ENCODE measurements at regions not wholly inside any gene's neighbourhood (a gene's known extent, or its start where the extent isn't known, plus 50 kb on each side); places are given as distances from the start of the nearest gene placed in this dataset.
"Not testable (repeated sequence)": the region's sequence is repeated elsewhere in the genome, so short reads cannot be mapped to it uniquely, and the experiment has no call there.

DNA sequence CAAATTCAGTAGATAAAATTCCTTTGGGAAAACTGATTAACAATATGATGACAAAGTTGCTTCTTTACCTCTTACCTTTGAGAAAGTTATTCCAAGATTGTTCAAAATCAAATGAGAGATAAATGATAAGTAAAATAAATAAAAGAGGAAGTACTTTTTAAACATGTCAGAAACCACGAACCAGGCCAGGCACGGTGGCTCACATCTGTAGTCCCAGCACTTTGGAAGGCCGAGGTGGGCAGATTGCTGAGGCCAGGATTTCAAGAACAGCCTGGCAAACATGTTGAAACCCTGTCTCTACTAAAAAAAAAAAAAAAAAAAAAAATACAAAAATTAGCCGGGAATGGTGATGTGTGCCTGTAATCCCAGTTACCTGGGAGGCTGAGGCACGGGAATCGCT is 296.6 kb downstream of the HGF start:
- no peak for DNase-seq

DNA sequence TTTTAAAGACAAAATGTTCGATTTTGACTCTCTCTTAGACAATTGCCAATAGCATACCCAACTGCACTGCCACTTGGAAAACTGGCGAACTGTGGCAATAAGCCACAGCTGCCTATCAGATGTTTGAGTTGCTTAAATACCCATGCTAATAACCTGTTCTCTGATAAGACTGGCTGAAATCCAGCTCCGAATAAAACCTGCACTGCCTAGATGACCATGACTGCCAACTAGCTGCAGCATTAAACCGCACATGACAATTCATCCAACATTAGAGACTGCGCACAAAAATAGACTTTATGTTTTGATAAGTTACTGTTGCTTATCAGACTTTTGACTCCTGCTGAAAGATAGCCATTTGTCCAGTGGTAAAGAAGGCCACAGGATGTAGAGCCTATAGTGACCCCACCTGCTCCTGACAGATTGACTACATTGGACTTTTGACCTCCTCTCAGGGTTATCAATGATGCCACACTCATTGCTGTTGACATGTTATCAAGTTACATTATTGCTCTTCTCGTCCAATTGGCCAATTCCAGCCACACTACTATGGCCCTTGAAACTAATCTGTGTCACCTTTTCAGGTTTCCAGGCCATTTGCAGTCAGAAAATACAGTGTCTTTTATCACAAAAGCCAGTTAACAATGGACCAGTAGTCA is 299.0 kb downstream of the HGF start:
- DNase-seq = no peak

DNA sequence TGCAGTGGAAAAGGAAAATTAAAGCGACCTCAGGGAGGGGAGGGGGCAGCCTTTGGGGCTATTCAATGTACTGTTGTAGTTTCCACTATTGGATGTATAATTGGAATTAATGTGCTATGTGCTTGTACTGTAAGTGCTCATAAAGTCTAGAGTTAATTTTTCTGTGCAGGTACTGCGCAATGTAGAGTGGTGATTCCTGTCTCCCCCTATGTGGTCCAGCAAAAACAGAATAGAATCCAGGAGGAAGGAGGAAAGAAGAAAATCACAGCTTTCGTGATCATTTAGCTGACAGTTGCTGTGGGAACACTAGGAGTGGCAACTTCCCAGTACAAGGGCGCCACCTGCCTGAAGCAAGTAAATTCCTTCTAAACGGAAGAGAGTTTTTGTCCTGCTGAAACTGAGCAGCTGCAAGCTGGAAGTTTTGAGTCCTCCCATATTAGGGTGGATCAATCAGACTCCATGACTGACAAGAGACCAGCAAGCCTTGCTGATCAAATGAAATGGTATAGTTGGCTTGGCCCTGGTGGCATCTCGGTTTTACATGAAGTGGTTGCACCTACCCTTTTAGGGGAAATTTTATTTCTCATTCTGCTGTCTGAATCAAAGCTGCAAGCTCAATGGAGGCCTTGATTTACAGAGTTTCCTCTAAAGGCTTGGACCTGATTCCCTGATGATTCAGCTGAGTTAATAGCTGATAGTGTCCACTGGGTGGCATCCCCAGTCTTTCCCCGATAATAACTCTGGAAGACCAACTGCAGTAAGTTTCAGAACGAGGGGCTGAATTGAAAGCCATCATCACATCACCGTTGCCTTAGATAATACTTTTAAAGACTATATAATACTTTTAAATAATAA is 299.8 kb downstream of the HGF start:
- no peak for DNase-seq

DNA sequence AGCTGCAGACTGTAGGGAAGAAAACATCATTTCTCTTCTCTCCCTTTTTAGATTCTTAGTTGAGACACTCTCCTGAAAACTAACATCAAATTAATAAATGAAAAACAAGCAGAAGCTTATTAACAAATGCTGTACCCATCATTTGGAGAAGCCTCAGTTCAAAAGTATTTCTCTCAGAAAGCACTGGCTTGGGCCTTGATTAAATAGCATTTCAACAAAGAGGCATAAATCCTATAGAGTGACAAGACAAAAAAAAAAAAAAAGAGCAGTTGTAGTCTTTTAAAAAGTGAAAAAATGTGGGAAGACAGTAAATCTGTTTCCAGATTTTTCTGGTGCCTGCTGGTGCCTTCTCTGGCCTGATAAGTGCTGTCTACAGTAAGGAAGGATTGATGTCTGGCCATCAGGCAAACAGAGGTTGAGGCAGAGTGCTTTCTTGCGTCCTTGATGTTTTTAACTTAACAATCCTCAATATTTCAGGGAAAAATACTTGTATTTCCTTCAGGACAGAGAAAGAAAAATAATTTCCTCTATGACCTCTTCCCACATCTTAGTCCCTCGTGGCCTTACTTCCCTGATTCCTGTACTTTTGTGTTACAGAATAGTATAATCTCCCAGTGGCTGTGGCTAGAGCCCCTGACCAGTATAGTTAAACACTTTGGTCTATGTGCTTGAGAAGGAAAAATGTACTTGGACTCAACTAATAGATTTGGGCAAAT is 300.5 kb downstream of the HGF start:
- no peak for DNase-seq

DNA sequence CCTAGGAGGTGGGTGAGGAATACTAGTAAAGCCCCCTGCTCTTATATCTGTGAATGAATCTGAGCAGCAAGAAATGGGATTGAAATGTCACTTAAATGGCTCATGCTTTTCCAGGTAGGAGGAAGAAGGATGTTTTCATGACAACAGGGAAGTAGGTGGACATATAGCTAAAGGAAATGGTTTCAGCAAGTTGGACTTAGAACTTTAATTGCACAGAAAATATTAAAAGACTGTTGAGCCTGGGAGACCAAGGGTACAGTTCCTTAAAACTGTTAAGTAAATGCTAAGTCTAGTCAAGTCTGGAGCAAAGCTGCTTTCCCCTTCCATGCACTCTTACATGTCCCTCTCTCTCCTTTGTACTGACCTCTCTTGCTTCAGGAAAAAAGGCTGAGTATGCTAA is 301.3 kb downstream of the HGF start:
- DNase-seq = no peak

DNA sequence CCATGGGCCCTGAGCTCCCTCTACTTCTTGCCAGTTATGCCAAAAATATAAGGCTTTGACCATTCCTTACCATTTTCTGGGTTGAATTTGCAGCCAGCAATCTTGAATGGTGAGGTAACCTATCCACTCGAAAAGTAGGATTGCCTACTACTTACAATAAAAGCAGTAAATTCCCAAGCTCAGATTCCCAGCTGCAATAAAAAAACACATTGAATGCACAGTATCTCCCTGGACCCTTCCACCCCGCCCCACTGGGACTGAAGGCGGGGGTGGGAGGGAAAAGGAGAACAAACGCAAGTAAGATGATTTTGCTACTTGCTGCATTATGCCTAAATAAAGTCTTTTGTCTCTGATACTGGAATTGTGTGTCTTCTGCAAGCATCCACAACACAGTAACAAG is 301.9 kb downstream of the HGF start:
- no peak for DNase-seq

DNA sequence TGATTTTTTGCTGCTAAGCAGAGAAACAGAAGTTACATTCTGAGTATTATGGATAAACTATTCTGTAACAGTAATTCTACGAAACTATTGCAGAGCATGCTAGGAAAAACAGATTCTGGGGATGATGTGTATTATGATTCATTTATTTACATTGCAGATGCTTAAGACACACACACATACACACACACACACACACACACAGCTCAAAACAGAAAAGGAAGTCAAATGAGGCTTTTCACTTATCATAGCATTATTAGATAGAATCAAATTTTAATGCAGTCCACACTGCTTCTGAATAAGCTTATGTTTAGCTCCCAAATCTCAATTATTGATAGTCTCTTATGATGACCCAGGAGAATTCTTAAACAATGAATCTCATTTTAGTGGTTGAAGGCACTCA is 307.2 kb downstream of the HGF start:
- no peak for DNase-seq

DNA sequence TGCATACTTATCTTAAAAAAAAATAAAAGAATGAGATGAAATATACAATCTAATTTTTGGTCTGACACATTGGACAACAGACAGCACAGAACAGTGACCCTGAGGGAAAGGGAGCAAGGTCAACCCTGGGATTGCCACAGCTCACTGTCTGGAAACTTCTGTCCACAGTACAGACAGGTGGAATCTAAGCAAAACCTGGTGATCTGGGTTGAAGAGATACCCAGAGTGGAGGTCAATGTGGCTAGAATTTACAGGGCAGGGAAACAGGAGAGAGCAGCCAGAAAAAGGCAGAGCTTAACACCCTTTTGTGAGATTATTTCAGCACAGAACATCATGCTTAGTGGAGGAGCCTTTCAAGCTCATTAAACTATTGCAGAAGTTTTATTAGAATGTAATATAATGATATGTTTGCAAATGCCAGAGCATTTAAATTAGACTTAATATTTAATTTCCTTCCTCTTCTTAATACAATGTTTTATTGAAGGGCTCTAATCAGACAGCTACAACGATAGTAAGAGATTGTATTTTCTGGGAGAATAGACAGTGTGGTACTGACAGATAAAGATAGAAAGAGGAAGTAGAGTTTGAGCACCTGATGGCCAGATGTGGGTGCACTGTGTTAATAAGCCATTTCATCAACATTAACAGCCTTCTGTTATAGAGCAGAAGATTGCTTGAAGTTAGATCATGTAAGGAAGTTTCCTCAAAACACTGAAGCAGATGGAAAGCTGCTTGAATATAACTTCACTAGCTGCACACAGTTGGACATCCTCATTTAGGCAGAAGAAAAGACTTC is 309.4 kb downstream of the HGF start:
- DNase-seq = no peak

DNA sequence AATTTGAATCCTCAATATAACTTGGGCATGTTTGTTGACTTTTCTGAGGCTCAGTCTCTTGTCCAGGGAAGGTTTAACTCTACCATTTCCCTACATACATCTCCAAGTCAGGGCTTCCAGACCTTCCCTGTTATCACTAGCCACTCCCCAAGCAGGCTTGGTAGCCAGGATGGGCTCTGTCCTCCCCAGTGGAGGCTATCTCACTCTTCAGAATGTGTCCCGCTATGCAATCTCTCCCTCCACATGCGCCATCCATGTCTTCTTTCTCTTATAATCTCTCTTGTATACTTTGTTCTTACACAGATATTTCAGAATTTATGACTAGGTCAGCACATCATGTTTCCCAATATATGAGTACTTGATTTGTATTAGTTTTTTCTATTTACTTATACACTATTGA is 310.4 kb downstream of the HGF start:
- no peak for DNase-seq

DNA sequence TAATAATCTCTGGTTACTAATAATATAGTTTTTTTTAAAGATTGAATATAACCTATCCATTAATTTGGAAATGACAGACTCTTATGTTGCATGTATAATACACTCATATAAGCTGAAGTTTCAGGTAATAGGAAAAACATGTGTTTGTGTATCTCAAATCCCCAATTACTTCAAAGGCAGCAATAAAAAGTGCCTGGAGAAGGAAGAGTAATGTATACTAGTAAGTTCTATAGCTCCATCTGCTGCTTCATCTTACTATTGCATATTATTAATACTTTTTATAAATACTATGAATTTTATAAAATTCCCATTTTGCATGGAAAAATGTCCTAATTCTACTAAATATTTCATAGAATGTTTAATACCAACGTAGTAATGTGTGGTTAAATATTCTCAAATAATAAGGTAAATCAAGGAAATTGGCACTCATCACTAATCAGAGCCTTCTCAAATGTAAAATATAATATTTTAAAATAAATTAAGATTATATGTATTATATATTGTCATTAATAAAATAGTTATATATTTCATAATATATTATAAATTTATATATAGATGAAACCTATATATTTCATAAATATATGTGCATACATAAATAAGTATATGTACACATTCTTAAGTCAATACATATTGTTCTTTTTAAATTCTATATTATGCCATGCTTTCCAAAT is 311.9 kb downstream of the HGF start:
- no peak for DNase-seq

DNA sequence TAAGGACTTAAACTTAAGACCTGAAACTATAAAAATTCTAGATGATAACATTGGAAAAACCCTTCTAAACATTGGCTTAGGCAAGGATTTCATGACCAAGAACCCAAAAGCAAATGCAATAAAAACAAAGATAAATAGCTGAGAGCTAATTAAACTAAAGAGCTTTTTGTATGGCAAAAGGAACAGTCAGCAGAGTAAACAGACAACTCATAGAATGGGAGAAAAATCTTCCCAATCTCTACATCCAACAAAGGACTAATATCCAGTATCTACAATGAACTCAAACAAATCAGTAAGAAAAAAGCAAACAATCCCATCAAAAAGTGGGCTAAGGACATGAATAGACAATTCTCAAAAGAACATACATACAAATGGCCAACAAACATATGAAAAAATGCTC is 316.1 kb downstream of the HGF start:
- not testable (repeated sequence) for DNase-seq

DNA sequence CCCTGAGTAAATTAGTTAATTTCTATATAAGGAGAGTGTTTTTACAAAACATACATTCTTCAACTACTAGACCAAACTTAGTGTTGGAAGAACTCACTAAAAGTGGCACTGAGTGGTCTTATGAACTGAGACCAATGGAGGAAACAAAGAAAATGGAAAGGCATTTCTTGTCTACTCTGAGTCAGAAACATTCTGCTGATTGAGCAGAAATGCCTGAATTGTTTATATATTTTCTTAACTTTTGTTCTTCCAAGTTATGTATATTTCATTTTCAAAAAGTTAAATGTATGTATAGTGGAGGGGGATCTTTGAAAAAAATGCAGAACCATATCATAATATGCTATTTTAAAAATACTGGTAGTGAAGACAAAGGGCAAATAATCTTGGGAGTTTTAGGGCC is 320.7 kb downstream of the HGF start:
- DNase-seq = no peak

DNA sequence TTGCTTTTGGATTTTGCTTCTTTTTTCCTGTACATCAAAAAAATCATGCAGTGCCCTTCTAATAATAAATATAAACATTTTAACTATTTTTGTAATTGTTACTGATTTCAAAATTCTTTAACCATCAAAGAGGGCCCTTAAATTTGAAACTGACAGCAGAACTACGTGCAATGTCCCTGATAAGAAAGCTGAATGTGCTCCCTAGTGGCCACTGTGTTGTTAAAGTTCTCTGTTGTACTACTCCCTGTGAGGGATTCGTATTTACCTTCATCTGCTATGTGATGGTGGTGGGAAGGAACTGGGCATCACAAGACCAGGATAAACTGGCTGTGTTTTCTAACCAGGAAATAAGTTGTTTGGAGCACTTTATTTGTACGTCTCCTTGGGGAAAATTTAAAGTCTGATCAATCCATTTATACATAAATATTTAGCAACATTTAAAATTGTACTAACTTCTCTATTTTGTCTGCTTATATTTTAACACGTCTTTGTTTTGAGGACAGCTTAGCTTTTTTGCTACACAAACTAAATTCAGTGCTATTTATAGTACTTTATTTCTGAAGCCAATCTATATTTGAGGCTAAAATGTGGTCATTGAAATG is 322.4 kb downstream of the HGF start:
- no peak for DNase-seq

DNA sequence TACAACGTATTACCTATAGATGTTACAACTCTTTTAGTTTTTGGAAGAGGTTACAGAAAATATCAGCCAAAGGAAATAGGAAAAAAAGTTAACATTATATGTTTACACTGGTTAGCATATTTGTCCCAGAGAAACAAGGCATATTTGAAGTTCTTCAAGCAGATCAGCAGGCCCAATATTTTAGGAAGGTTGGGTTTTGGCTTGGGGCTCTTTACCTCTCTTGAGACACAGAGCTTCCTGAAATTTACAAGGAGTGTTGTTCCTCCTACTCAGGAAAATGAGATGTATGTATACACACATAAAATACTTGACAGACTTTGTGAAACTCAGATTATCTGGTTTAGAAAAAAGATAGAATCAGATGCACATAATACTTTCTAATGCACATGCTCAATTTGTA is 323.6 kb downstream of the HGF start:
- DNase-seq = no peak

DNA sequence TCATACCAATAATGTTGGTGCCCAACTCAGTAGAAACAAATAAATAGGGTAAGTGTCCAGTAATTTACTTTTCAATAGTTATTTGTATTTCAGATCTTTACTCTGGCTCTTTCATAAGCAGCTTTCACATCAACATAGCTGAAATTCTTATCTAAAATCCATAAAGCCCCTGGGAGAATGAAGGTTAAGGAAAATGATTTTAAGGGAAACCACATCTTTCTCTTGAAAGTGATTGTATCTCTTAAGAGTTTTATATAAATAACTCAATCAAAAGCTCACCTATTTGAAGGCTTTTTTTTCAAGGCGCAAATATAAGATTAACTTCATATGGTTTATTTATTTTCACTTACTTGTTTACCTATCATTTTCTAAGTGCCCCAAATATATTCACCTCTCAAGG is 324.4 kb downstream of the HGF start:
- no peak for DNase-seq

DNA sequence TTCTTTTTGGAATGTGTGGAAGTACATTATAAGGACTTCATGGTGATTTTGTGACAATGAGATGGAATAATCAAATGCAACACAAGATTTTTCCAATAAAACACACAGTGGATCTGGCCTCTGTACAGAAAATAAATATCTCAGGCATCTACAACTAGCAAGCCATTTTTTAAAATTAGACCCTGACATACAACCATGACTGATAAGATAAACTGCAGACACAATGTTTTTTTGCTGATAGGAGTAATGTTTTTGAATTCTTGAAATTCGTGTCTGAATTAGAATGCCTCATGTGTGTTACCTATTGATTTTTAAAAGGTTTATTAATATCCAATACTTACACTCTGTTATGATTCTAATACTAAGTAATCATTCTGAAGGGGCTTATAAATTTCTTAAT is 328.1 kb downstream of the HGF start:
- no peak for DNase-seq

DNA sequence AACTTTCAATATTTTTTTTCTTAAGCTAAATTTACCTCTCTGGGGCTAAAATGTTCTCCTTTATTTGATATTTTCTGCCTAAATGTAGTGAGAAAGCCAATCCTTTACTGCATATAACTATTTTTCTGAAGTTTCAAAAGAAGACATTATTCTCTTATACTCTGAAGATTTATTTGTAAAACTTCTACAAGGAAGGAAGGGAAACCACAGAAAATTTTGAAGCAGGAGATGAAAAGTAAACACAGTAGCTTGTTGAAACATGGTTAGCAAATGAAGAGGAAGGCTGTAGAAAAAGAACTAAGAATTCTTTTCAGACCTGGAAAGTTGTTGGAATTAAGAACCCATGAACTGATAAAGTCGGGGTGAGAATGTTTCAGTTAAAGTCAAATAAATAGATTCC is 330.3 kb downstream of the HGF start:
- no peak for DNase-seq

DNA sequence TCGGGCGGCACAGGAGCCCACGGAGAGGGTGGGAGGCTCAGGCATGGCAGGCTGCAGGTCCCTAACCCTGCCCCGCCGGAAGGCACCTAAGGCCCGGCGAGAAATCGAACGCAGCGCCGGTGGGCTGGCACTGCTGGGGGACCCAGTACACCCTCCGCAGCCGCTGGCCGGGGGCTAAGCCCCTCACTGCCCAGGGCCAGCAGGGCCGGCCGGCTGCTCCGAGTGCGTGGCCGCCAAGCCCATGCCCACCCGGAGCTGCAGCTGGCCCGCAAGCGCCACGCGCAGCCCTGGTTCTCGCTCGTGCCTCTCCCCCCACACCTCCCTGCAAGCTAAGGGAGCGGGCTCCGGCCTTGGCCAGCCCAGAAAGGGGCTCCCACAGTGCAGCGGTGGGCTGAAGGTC is 332.7 kb downstream of the HGF start:
- DNase-seq = not testable (repeated sequence)

DNA sequence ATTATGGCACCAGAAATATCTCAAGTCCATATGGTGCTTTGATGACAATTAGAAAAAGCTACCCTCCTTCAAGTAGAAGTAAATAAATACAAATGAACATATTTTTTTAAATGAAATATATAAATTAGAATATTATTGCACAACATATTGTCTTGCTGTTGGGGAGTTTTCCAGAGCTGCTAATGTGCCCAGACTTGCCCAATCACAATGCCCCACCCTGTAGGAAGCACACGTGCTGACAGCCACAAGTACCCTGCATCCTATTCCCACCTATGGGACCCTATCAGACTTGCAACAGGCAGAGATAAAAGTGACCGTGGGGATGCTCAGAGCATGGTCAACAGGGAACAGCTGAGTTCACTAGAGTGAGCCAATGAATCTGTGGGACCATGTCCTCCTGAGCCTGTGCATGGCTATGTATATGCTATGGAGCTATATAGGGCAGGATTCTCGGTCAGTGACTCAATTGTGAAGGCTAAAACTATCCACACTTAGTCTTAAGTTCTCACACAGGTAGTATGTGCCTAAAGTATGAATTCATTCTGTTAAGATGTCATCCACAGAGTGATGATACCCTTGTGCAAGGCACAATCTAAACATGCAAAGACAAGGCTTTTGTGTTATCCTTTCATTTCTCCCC is 336.0 kb downstream of the HGF start:
- no peak for DNase-seq

DNA sequence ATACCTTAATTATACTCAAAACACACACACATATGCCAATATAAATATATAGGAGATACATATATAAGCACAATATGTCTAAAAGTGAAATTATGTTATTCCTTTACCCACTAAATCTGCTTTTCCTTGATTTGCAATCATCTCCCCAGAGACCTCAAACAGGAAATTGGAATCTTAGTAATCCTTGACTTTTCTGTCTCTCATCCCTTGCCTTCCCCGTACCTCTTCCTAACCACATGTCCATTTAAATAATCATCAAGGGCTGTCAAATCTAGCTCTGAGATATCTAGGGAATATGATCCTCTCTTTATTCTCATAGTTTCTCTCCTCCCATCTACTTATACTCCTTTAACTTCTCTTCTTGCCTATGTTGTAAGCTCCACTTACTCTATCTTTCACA is 336.6 kb downstream of the HGF start:
- DNase-seq = no peak

DNA sequence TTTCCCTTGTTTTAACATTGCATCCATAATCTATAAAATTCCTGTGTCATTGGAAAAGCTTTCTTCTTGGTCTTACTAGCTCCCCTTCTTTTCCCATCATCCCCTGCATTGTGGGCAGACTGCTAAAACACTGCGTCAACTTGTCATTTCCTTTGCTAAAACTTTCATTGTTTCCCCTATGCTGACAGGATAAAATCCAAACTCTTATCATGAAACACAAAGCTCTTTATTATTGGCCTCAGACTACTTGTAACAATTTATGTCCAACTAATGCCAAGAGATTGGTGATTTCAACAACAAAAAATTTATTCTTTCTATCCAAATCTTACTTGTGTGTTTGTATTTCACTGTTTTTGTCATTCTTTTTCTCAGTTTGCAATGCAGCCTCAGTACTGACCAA is 339.1 kb downstream of the HGF start:
- no peak for DNase-seq

DNA sequence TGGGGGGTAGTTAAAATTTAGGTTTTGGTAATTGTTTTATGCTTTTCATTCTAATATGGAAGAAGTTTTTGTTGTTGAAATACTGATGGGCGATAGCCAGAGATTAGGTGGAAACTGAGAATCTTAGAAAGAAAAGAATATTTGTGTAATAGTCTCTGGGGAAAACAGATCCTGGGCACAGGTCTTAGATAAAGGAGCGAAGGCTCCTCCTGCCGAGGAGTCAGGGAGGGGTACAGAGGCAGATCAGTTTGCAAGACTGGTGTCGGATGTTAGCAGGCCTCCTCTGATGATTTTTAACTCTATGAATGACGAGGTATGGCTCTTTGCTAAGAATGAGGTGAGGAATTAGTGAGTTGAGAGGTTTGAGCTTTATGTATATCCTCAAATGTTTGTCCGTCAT is 339.7 kb downstream of the HGF start:
- no peak for DNase-seq

Data from T-helper 1 cell (primary cell).